Activated naive CD8-positive, alpha-beta T cell treated with anti-CD3 and anti-CD28 coated beads, Interleukin-2, amount 10 ng/mL, durations not matched to agents 7 days and 5 days (primary cell): ENCODE measurements at regions not wholly inside any gene's neighbourhood (a gene's known extent, or its start where the extent isn't known, plus 50 kb on each side); places are given as distances from the start of the nearest gene placed in this dataset.
"Not testable (repeated sequence)": the region's sequence is repeated elsewhere in the genome, so short reads cannot be mapped to it uniquely, and the experiment has no call there.

Experiments used
- ATAC-seq: fragments of 150-1000 bp; cut with Tn5 transposase; one replicate; pipeline ENCODE4 v1.10.0; 2021; ENCODE audit warnings: low read depth, moderate library complexity
- POLR2A ChIA-PET: fragments of 350-600 bp; sonication (Branson Sonifier 250); formaldehyde crosslinking; loops from one replicate; lab custom pipeline; 2021; ENCODE audit warnings: antibody characterized with exemption; lab: Charles Lee
- DNase-seq: peaks from one replicate; pipeline ENCODE4 v3.0.0; 2021
- H3K27ac Mint-ChIP-seq: one replicate; pipeline ENCODE4 v1.8.0; 2022; ENCODE audit warnings: mild to moderate bottlenecking, mixed read lengths
- H3K27me3 Mint-ChIP-seq: one replicate; pipeline ENCODE4 v1.8.0; 2022; ENCODE audit warnings: mild to moderate bottlenecking, moderate library complexity, mixed read lengths
- H3K36me3 Mint-ChIP-seq: one replicate; pipeline ENCODE4 v1.8.0; 2021; ENCODE audit warnings: mild to moderate bottlenecking, mixed read lengths
- H3K4me1 Mint-ChIP-seq: one replicate; pipeline ENCODE4 v1.8.0; 2021; ENCODE audit warnings: mixed read lengths
- H3K4me3 Mint-ChIP-seq: one replicate; pipeline ENCODE4 v1.8.0; 2022; ENCODE audit warnings: mild to moderate bottlenecking, moderate library complexity, mixed read lengths
- H3K9me3 Mint-ChIP-seq: one replicate; pipeline ENCODE4 v1.8.0; 2021; ENCODE audit warnings: mixed read lengths

GRCh38 chr11:115984228-115984627 lies 480.0 kb upstream of the CADM1 start:
- Mint-ChIP-seq H3K36me3 (no peaks in the 10 kb centered on the region), H3K4me1 (no peaks in the 10 kb centered on the region), H3K27me3 (no peaks in the 10 kb centered on the region), H3K9me3 (no peaks in the 10 kb centered on the region), H3K27ac (no peak overlapping the region), H3K4me3 (no peak overlapping the region)
- ATAC-seq (no peak), DNase-seq (no peak)
- POLR2A ChIA-PET, result no interaction called here

GRCh38 chr11:115982666-115983065 lies 478.5 kb upstream of the CADM1 start:
- Mint-ChIP-seq H3K27ac (no peak overlapping the region), H3K36me3 (no peaks in the 10 kb centered on the region)
- POLR2A ChIA-PET, result no interaction called here

GRCh38 chr11:115981814-115982471 lies 477.7 kb upstream of the CADM1 start:
- DNase-seq, result no peak
- no peaks in the 10 kb centered on the region for H3K9me3 Mint-ChIP-seq
- no peak for ATAC-seq
- H3K36me3 Mint-ChIP-seq, result no peaks in the 10 kb centered on the region
- no peaks in the 10 kb centered on the region for H3K4me1 Mint-ChIP-seq
- POLR2A ChIA-PET, result no interaction called here
- H3K27me3 Mint-ChIP-seq, result no peaks in the 10 kb centered on the region
- H3K27ac Mint-ChIP-seq, result no peak overlapping the region
- no peak overlapping the region for H3K4me3 Mint-ChIP-seq

More at GRCh38 chr11:115982666-115983065, 478.5 kb upstream of the CADM1 start:
- Mint-ChIP-seq H3K27me3 (no peaks in the 10 kb centered on the region), H3K4me1 (no peaks in the 10 kb centered on the region), H3K4me3 (no peak overlapping the region), H3K9me3 (no peaks in the 10 kb centered on the region)
- no peak for DNase-seq
- no peak for ATAC-seq

GRCh38 chr11:115981104-115981481 lies 476.9 kb upstream of the CADM1 start:
- Mint-ChIP-seq H3K4me3 (no peak overlapping the region), H3K27ac (no peak overlapping the region), H3K9me3 (no peaks in the 10 kb centered on the region), H3K36me3 (no peaks in the 10 kb centered on the region), H3K27me3 (peaks cover 4% of the 10 kb centered on the region), H3K4me1 (no peaks in the 10 kb centered on the region)
- POLR2A ChIA-PET, result no interaction called here
- no peak for ATAC-seq
- DNase-seq, result no peak

- no peak for DNase-seq
- Mint-ChIP-seq H3K36me3 (no peaks in the 10 kb centered on the region), H3K27ac (no peak overlapping the region), H3K4me3 (no peak overlapping the region), H3K9me3 (no peaks in the 10 kb centered on the region), H3K27me3 (peaks cover 10% of the 10 kb centered on the region), H3K4me1 (no peaks in the 10 kb centered on the region)
- no peak for ATAC-seq
- POLR2A ChIA-PET, result no interaction called here
Observed at GRCh38 chr11:115980337-115981103, 476.3 kb upstream of the CADM1 start.

GRCh38 chr11:115974703-115975102 lies 470.5 kb upstream of the CADM1 start:
- peaks cover 20% of the 10 kb centered on the region for H3K27me3 Mint-ChIP-seq
- DNase-seq (no peak), ATAC-seq (no peak)
- peaks cover 3% of the 10 kb centered on the region for H3K9me3 Mint-ChIP-seq
- no peak overlapping the region for H3K4me3 Mint-ChIP-seq
- no peaks in the 10 kb centered on the region for H3K36me3 Mint-ChIP-seq
- POLR2A ChIA-PET, result no interaction called here
- H3K27ac Mint-ChIP-seq, result no peak overlapping the region
- no peaks in the 10 kb centered on the region for H3K4me1 Mint-ChIP-seq

- ATAC-seq, H3K36me3 Mint-ChIP-seq, H3K4me1 Mint-ChIP-seq, H3K9me3 Mint-ChIP-seq, H3K27ac Mint-ChIP-seq, H3K27me3 Mint-ChIP-seq, POLR2A ChIA-PET, H3K4me3 Mint-ChIP-seq, DNase-seq: not testable (repeated sequence)
Observed at GRCh38 chr11:115967203-115967602, 463.0 kb upstream of the CADM1 start.

- Mint-ChIP-seq H3K9me3 (peaks cover 4% of the 10 kb centered on the region), H3K27ac (no peak overlapping the region), H3K4me1 (no peaks in the 10 kb centered on the region), H3K4me3 (no peak overlapping the region), H3K36me3 (no peaks in the 10 kb centered on the region), H3K27me3 (no peaks in the 10 kb centered on the region)
- POLR2A ChIA-PET, result no interaction called here
- ATAC-seq, result no peak
- no peak for DNase-seq
Observed at GRCh38 chr11:115965767-115966504, 461.7 kb upstream of the CADM1 start.

GRCh38 chr11:115964091-115964490 lies 459.9 kb upstream of the CADM1 start:
- no peak for ATAC-seq
- no peak for DNase-seq
- Mint-ChIP-seq H3K27me3 (no peaks in the 10 kb centered on the region), H3K4me1 (no peaks in the 10 kb centered on the region), H3K27ac (no peak overlapping the region), H3K36me3 (no peaks in the 10 kb centered on the region), H3K4me3 (no peak overlapping the region), H3K9me3 (no peaks in the 10 kb centered on the region)
- POLR2A ChIA-PET, result no interaction called here

- Mint-ChIP-seq H3K4me1 (no peaks in the 10 kb centered on the region), H3K4me3 (no peak overlapping the region), H3K36me3 (no peaks in the 10 kb centered on the region), H3K27ac (no peak overlapping the region), H3K27me3 (no peaks in the 10 kb centered on the region), H3K9me3 (no peaks in the 10 kb centered on the region)
- ATAC-seq, result no peak
- no peak for DNase-seq
- POLR2A ChIA-PET, result no interaction called here
Observed at GRCh38 chr11:115963156-115963555, 458.9 kb upstream of the CADM1 start.

GRCh38 chr11:115961159-115962003 lies 457.2 kb upstream of the CADM1 start:
- Mint-ChIP-seq H3K27ac (no peak overlapping the region), H3K9me3 (no peaks in the 10 kb centered on the region), H3K4me3 (no peak overlapping the region), H3K36me3 (no peaks in the 10 kb centered on the region), H3K27me3 (no peaks in the 10 kb centered on the region), H3K4me1 (no peaks in the 10 kb centered on the region)
- ATAC-seq (no peak), DNase-seq (no peak)
- POLR2A ChIA-PET, result no interaction called here

- POLR2A ChIA-PET, result no interaction called here
- Mint-ChIP-seq H3K4me3 (no peak overlapping the region), H3K27me3 (no peaks in the 10 kb centered on the region), H3K4me1 (no peaks in the 10 kb centered on the region), H3K36me3 (no peaks in the 10 kb centered on the region), H3K9me3 (no peaks in the 10 kb centered on the region), H3K27ac (no peak overlapping the region)
- no peak for DNase-seq
- no peak for ATAC-seq
Observed at GRCh38 chr11:115959081-115959486, 454.9 kb upstream of the CADM1 start.
